ENCODE measurements at regions not wholly inside any gene's neighbourhood (a gene's known extent, or its start where the extent isn't known, plus 50 kb on each side); places are given as distances from the start of the nearest gene placed in this dataset.

DNA sequence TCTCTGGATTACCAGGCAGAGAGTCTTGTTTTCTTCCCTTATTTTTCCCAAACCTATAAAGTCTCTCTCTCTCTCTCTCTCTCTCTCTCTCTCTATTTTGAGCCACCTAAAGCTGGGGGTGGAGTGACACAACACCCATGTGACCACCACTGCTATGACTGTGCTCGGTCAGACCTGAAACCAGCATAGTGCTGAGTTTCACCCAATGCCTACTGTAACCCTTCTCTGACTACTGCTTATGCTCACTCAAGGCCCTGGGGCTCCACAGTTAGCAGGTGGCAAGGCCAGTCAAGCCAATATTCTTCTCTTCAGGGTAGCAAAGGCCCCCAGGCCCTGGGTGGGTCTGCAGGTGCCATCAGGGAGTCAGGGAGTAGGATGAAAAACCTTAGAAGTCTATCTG is 114.7 kb upstream of the ARMCX2 start:
- TF ChIP-seq ZFP3 (CRISPR knock-in tag; IDR thresholded peaks at IDR 0.05) (no peak), ZFP30 (CRISPR knock-in tag; IDR thresholded peaks at IDR 0.05) (no peak), ESRRG (CRISPR knock-in tag; IDR thresholded peaks at IDR 0.05) (no peak), OSR1 (CRISPR knock-in tag; IDR thresholded peaks at IDR 0.05) (no peak), GLIS3 (CRISPR knock-in tag; IDR thresholded peaks at IDR 0.05) (no peak), PPARA (CRISPR knock-in tag; IDR thresholded peaks at IDR 0.05; ENCODE audit: borderline replicate concordance) (no peak), SNAI2 (CRISPR knock-in tag; IDR thresholded peaks at IDR 0.05) (no peak)
- TF ChIP-seq, protein P1, sequence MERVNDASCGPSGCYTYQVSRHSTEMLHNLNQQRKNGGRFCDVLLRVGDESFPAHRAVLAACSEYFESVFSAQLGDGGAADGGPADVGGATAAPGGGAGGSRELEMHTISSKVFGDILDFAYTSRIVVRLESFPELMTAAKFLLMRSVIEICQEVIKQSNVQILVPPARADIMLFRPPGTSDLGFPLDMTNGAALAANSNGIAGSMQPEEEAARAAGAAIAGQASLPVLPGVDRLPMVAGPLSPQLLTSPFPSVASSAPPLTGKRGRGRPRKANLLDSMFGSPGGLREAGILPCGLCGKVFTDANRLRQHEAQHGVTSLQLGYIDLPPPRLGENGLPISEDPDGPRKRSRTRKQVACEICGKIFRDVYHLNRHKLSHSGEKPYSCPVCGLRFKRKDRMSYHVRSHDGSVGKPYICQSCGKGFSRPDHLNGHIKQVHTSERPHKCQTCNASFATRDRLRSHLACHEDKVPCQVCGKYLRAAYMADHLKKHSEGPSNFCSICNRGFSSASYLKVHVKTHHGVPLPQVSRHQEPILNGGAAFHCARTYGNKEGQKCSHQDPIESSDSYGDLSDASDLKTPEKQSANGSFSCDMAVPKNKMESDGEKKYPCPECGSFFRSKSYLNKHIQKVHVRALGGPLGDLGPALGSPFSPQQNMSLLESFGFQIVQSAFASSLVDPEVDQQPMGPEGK (CRISPR knock-in tag; IDR thresholded peaks at IDR 0.05; ENCODE audit: borderline replicate concordance): no peak
- TF ChIP-seq, protein P2, sequence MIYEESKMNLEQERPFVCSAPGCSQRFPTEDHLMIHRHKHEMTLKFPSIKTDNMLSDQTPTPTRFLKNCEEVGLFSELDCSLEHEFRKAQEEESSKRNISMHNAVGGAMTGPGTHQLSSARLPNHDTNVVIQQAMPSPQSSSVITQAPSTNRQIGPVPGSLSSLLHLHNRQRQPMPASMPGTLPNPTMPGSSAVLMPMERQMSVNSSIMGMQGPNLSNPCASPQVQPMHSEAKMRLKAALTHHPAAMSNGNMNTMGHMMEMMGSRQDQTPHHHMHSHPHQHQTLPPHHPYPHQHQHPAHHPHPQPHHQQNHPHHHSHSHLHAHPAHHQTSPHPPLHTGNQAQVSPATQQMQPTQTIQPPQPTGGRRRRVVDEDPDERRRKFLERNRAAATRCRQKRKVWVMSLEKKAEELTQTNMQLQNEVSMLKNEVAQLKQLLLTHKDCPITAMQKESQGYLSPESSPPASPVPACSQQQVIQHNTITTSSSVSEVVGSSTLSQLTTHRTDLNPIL (CRISPR knock-in tag; IDR thresholded peaks at IDR 0.05; ENCODE audit: low read depth): no peak
